ENCODE measurements at regions not wholly inside any gene's neighbourhood (a gene's known extent, or its start where the extent isn't known, plus 50 kb on each side); places are given as distances from the start of the nearest gene placed in this dataset.

- Histone ChIP-seq H3K79me2 (ENCODE audit: control insufficient read depth, low read length) (no peaks in the 10 kb centered on the region), H3K9me2 (replicated peaks; ENCODE audit: control insufficient read depth, low read length) (no peaks in the 10 kb centered on the region), H3F3A (ENCODE audit: control insufficient read depth, insufficient read depth) (no peaks in the 10 kb centered on the region), H3K4me1 (ENCODE audit: control insufficient read depth, low read length) (no peaks in the 10 kb centered on the region), H3K9me3 (ENCODE audit: control insufficient read depth, insufficient read depth, low read length) (no peaks in the 10 kb centered on the region), H3K4me2 (ENCODE audit: low read length) (no peak overlapping the region), H3K27me3 (ENCODE audit: control insufficient read depth, low read length) (no peaks in the 10 kb centered on the region), H3K4me3 (ENCODE audit: low read length) (no peak overlapping the region), H4K20me1 (ENCODE audit: control insufficient read depth, insufficient read depth, low read depth, low read length) (no peaks in the 10 kb centered on the region), H3K36me3 (ENCODE audit: control insufficient read depth, low read length) (no peaks in the 10 kb centered on the region), H3K27ac (ENCODE audit: low read depth, low read length) (no peak overlapping the region)
- TF ChIP-seq EZH2phosphoT487 (IDR thresholded peaks at IDR 0.05; ENCODE audit: borderline replicate concordance, low read length): no peak
- TF ChIP-seq, protein P1, sequence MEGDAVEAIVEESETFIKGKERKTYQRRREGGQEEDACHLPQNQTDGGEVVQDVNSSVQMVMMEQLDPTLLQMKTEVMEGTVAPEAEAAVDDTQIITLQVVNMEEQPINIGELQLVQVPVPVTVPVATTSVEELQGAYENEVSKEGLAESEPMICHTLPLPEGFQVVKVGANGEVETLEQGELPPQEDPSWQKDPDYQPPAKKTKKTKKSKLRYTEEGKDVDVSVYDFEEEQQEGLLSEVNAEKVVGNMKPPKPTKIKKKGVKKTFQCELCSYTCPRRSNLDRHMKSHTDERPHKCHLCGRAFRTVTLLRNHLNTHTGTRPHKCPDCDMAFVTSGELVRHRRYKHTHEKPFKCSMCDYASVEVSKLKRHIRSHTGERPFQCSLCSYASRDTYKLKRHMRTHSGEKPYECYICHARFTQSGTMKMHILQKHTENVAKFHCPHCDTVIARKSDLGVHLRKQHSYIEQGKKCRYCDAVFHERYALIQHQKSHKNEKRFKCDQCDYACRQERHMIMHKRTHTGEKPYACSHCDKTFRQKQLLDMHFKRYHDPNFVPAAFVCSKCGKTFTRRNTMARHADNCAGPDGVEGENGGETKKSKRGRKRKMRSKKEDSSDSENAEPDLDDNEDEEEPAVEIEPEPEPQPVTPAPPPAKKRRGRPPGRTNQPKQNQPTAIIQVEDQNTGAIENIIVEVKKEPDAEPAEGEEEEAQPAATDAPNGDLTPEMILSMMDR (IDR thresholded peaks at IDR 0.05; ENCODE audit: low read depth, low read length, poor library complexity, severe bottlenecking): no peak
These were observed 214.5 kb downstream of the EN1 start for GRCh38 chr2:118632921-118633320.

DNA sequence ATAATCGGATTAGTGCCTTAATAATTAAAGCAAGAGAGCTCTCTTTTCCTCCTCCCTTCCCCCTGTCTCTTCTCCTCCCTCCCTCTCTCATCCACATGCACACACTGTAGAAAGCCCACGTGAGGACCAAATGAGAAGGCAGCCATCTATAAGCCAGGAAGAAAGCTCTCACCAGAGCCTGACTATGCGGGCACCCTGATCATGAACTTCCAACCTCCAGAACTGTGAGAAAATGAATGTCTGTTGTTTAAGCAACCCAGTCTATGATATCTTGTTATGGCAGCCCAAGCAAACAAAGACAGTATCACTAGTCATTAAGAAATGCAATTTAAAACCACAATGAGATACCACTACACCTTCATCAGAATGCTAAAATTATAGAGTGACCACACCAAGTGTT lies 220.3 kb downstream of the EN1 start:
- TF ChIP-seq, protein P1 (IDR thresholded peaks at IDR 0.05; ENCODE audit: low read depth, low read length, poor library complexity, severe bottlenecking): no peak
- no peak for TF ChIP-seq EZH2phosphoT487 (IDR thresholded peaks at IDR 0.05; ENCODE audit: borderline replicate concordance, low read length)
- no peak overlapping the region for H3K27ac ChIP-seq (ENCODE audit: low read depth, low read length)
- no peaks in the 10 kb centered on the region for H3K36me3 ChIP-seq (ENCODE audit: control insufficient read depth, low read length)
- no peak overlapping the region for H3K4me3 ChIP-seq (ENCODE audit: low read length)
- H3K4me2 ChIP-seq (ENCODE audit: low read length): no peak overlapping the region
- no peaks in the 10 kb centered on the region for H3K27me3 ChIP-seq (ENCODE audit: control insufficient read depth, low read length)
- H3K9me2 ChIP-seq (replicated peaks; ENCODE audit: control insufficient read depth, low read length): no peaks in the 10 kb centered on the region
- H3K4me1 ChIP-seq (ENCODE audit: control insufficient read depth, low read length): no peaks in the 10 kb centered on the region
- H3F3A ChIP-seq (ENCODE audit: control insufficient read depth, insufficient read depth): no peaks in the 10 kb centered on the region
- H3K9me3 ChIP-seq (ENCODE audit: control insufficient read depth, insufficient read depth, low read length): no peaks in the 10 kb centered on the region
- H4K20me1 ChIP-seq (ENCODE audit: control insufficient read depth, insufficient read depth, low read depth, low read length): no peaks in the 10 kb centered on the region
- no peaks in the 10 kb centered on the region for H3K79me2 ChIP-seq (ENCODE audit: control insufficient read depth, low read length)

DNA sequence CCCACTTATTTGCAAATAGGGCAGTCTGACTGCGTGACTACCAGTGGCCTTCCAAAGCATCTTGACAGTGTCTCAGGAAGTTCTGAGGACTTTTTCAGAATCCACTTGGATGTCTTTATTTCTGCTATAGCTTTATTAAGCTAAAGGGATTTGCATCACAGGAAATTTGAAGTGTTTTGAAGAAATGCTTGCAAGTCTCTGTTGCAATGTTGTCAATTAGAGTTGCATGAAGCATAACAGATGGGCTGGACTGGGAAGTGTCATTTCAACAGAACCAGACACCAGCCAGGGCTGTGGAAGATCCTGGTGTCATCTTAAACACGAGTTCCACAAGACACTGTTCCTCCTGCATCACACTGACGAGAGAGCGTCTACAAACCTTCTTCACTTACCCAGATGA lies 224.5 kb downstream of the EN1 start:
- Histone ChIP-seq H4K20me1 (ENCODE audit: control insufficient read depth, insufficient read depth, low read depth, low read length) (no peaks in the 10 kb centered on the region), H3K27me3 (ENCODE audit: control insufficient read depth, low read length) (no peaks in the 10 kb centered on the region), H3K36me3 (ENCODE audit: control insufficient read depth, low read length) (no peaks in the 10 kb centered on the region), H3K4me1 (ENCODE audit: control insufficient read depth, low read length) (no peaks in the 10 kb centered on the region), H3K4me2 (ENCODE audit: low read length) (no peak overlapping the region), H3K27ac (ENCODE audit: low read depth, low read length) (no peak overlapping the region), H3F3A (ENCODE audit: control insufficient read depth, insufficient read depth) (no peaks in the 10 kb centered on the region), H3K79me2 (ENCODE audit: control insufficient read depth, low read length) (no peaks in the 10 kb centered on the region), H3K9me2 (replicated peaks; ENCODE audit: control insufficient read depth, low read length) (no peaks in the 10 kb centered on the region), H3K9me3 (ENCODE audit: control insufficient read depth, insufficient read depth, low read length) (no peaks in the 10 kb centered on the region), H3K4me3 (ENCODE audit: low read length) (no peak overlapping the region)
- TF ChIP-seq EZH2phosphoT487 (IDR thresholded peaks at IDR 0.05; ENCODE audit: borderline replicate concordance, low read length): no peak
- TF ChIP-seq, protein P1 (IDR thresholded peaks at IDR 0.05; ENCODE audit: low read depth, low read length, poor library complexity, severe bottlenecking): no peak

- Histone ChIP-seq H3K9me2 (replicated peaks; ENCODE audit: control insufficient read depth, low read length) (no peaks in the 10 kb centered on the region), H3K4me1 (ENCODE audit: control insufficient read depth, low read length) (no peaks in the 10 kb centered on the region), H3K4me2 (ENCODE audit: low read length) (no peak overlapping the region), H3F3A (ENCODE audit: control insufficient read depth, insufficient read depth) (no peaks in the 10 kb centered on the region), H3K36me3 (ENCODE audit: control insufficient read depth, low read length) (no peaks in the 10 kb centered on the region), H3K4me3 (ENCODE audit: low read length) (no peak overlapping the region), H4K20me1 (ENCODE audit: control insufficient read depth, insufficient read depth, low read depth, low read length) (no peaks in the 10 kb centered on the region), H3K9me3 (ENCODE audit: control insufficient read depth, insufficient read depth, low read length) (no peaks in the 10 kb centered on the region), H3K27me3 (ENCODE audit: control insufficient read depth, low read length) (no peaks in the 10 kb centered on the region), H3K79me2 (ENCODE audit: control insufficient read depth, low read length) (no peaks in the 10 kb centered on the region), H3K27ac (ENCODE audit: low read depth, low read length) (no peak overlapping the region)
- TF ChIP-seq EZH2phosphoT487 (IDR thresholded peaks at IDR 0.05; ENCODE audit: borderline replicate concordance, low read length): no peak
- TF ChIP-seq, protein P1 (IDR thresholded peaks at IDR 0.05; ENCODE audit: low read depth, low read length, poor library complexity, severe bottlenecking): no peak
These were observed 225.3 kb downstream of the EN1 start for GRCh38 chr2:118622108-118622507.

All from DOHH2 (cell line).